HepG2 (cell line): ENCODE measurements at regions not wholly inside any gene's neighbourhood (a gene's known extent, or its start where the extent isn't known, plus 50 kb on each side); places are given as distances from the start of the nearest gene placed in this dataset.
A peak's percentile ranks its signal among the peaks of the same experiment; 100 is the strongest.

Experiments used
- ATAC-seq: fragments of 200-7000 bp; cut with Tn5 transposase; 3 replicates; pipeline ENCODE4 v1.9.1; 2020; ENCODE audit warnings: mild to moderate bottlenecking, moderate library complexity
- BruUV-seq: library from RNA; stranded (reverse); fragments of 400-500 nt; replicated peaks from 2 replicates; lab custom pipeline; 2021; lab: Mats Ljungman, UMichigan
- CTCF ChIA-PET: fragments of 300-600 bp; formaldehyde crosslinking; extraction: SDS; loops from one replicate; lab custom pipeline; 2021; ENCODE audit warnings: low total read pairs, inconsistent platforms, low intra/inter-chr PET ratio; lab: Yijun Ruan, JAX
- POLR2A ChIA-PET: fragments of 350-600 bp; sonication (Branson Sonifier 250); formaldehyde crosslinking; loops from one replicate; lab custom pipeline; 2020; ENCODE audit warnings: antibody characterized with exemption, inconsistent platforms; lab: Yijun Ruan, JAX
- DNase-seq: peaks from one replicate; pipeline ENCODE4 v3.0.0-alpha.2; 2015; ENCODE audit warnings: low spot score
- FAIRE-seq: peaks from 3 replicates; lab custom pipeline; 2011; peaks lifted over from hg19 to GRCh38; lab: Jason Lieb, UNC
- H2AFZ ChIP-seq: one replicate; pipeline ENCODE4 v1.6.1; 2011; ENCODE audit warnings: low read length, inconsistent platforms
- H3K27ac ChIP-seq: fragments of 300-600 bp; 3 replicates; pipeline ENCODE4 v1.8.0; 2011; ENCODE audit warnings: mixed run types, mild to moderate bottlenecking, mixed read lengths, low read length, inconsistent platforms; ENCODE audit not compliant: insufficient read depth; ENCODE audit errors: extremely low read length
- H3K27me3 ChIP-seq, 2 experiments: fragments of 200-600 bp in 1 of 2; 2 replicates in 1 of 2; 3 replicates in 1 of 2; pipeline versions ENCODE4 v1.6.0 to v1.8.0; 2011; ENCODE audit warnings: low read length in 2 of 2, mild to moderate bottlenecking in 2 of 2, moderate library complexity in 2 of 2, inconsistent platforms in 1 of 2; ENCODE audit not compliant: insufficient read depth in 2 of 2, control insufficient read depth in 1 of 2
- H3K36me3 ChIP-seq, 2 experiments: fragments of 200-600 bp in 1 of 2; replicated peaks in 1 of 2; 2 replicates in 1 of 2; 3 replicates in 1 of 2; pipeline versions ENCODE4 v1.5.1 to v1.8.0; 2011; ENCODE audit warnings: low read length in 2 of 2, inconsistent platforms in 1 of 2; ENCODE audit not compliant: insufficient read depth in 2 of 2, control insufficient read depth in 1 of 2
- H3K4me1 ChIP-seq: 2 replicates; pipeline ENCODE4 v1.5.1; 2012; ENCODE audit warnings: low read length, inconsistent platforms; ENCODE audit not compliant: insufficient read depth
- H3K4me2 ChIP-seq: 2 replicates; pipeline ENCODE4 v1.6.0; 2011; ENCODE audit warnings: low read depth, low read length, inconsistent platforms
- H3K4me3 ChIP-seq, 3 experiments: fragments of 200-600 bp in 1 of 3; sonication (generic), shearing (Covaris generic) in 1 of 3; replicated peaks in 1 of 3; 2 replicates each; pipeline ENCODE4 v1.5.1; 2011 to 2016; ENCODE audit warnings: low read length in 3 of 3, inconsistent platforms in 2 of 3, low read depth in 2 of 3, mild to moderate bottlenecking in 2 of 3, control low read depth in 1 of 3, mixed read lengths in 1 of 3; ENCODE audit not compliant: insufficient read depth in 1 of 3
- H3K79me2 ChIP-seq: one replicate; pipeline ENCODE4 v1.6.1; 2011; ENCODE audit warnings: low read length, inconsistent platforms; ENCODE audit not compliant: insufficient read depth
- H3K9ac ChIP-seq: 2 replicates; pipeline ENCODE4 v1.6.0; 2011; ENCODE audit warnings: mild to moderate bottlenecking, low read depth, low read length, inconsistent platforms; ENCODE audit not compliant: insufficient read depth
- H3K9me3 ChIP-seq: 2 replicates; pipeline ENCODE4 v1.5.1; 2012; ENCODE audit warnings: mild to moderate bottlenecking, low read length
- H4K20me1 ChIP-seq: 2 replicates; pipeline ENCODE4 v1.6.0; 2011; ENCODE audit warnings: inconsistent platforms, mild to moderate bottlenecking, low read length, moderate library complexity; ENCODE audit not compliant: insufficient read depth
- CBFB ChIP-seq: sonication (generic); formaldehyde crosslinking; IDR thresholded peaks from 2 replicates; pipeline ENCODE4 v1.4.0; 2020; ENCODE audit warnings: missing genetic modification reagents
- CEBPG ChIP-seq: IDR thresholded peaks from 2 replicates; pipeline ENCODE4 v1.6.1; 2016
- HES4 ChIP-seq: sonication (generic); formaldehyde crosslinking; IDR thresholded peaks from 2 replicates; pipeline ENCODE4 v1.9.0; 2021; ENCODE audit warnings: mild to moderate bottlenecking, missing genetic modification reagents, borderline replicate concordance
- ISL2 ChIP-seq: sonication (generic); formaldehyde crosslinking; IDR thresholded peaks from 2 replicates; pipeline ENCODE4 v1.5.0; 2020; ENCODE audit warnings: missing genetic modification reagents
- NCOR1 ChIP-seq: fragments of 200-600 bp; sonication (generic); IDR thresholded peaks from 2 replicates; pipeline ENCODE4 v1.7.0; 2017; ENCODE audit warnings: antibody characterized with exemption, low read length, borderline replicate concordance
- NFIB ChIP-seq: sonication (generic); formaldehyde crosslinking; IDR thresholded peaks from 2 replicates; pipeline ENCODE4 v1.9.0; 2021; ENCODE audit warnings: missing genetic modification reagents, mild to moderate bottlenecking, borderline replicate concordance
- RFX1 ChIP-seq: fragments of 450-650 bp; IDR thresholded peaks from 2 replicates; pipeline ENCODE4 v1.6.1; 2017
- YEATS2 ChIP-seq: sonication (generic); formaldehyde crosslinking; IDR thresholded peaks from 2 replicates; pipeline ENCODE4 v1.4.0; 2020; ENCODE audit warnings: missing genetic modification reagents, borderline replicate concordance
- ZNF274 ChIP-seq: sonication (generic); formaldehyde crosslinking; IDR thresholded peaks from 2 replicates; pipeline ENCODE4 v1.5.1; 2020; ENCODE audit warnings: mild to moderate bottlenecking, missing genetic modification reagents
- ZNF326 ChIP-seq: sonication (generic); formaldehyde crosslinking; IDR thresholded peaks from 2 replicates; pipeline ENCODE4 v1.4.0; 2020; ENCODE audit warnings: missing genetic modification reagents, borderline replicate concordance
- ZNF556 ChIP-seq: sonication (generic); formaldehyde crosslinking; IDR thresholded peaks from 2 replicates; pipeline ENCODE4 v1.4.0; 2020; ENCODE audit warnings: mild to moderate bottlenecking, missing genetic modification reagents, borderline replicate concordance
- ZSCAN12 ChIP-seq: sonication (generic); formaldehyde crosslinking; IDR thresholded peaks from 2 replicates; pipeline ENCODE4 v1.9.0; 2021; ENCODE audit warnings: mild to moderate bottlenecking, missing genetic modification reagents
- WGBS: methylation state at CpG from one replicate; pipeline ENCODE4 v1.1.6; 2017; ENCODE audit warnings: low lambda C conversion rate; 5-methylcytosine and 5-hydroxymethylcytosine counted together
- in situ Hi-C: cut with HindIII; loops from 2 replicates; pipeline ENCODE4 v1.10.0; 2017; ENCODE audit warnings: low pct_unique_long_range_greater_than_20kb; ENCODE audit not compliant: extremely low pct_ligation_motif_present
- intact Hi-C: fragments of 100-400 bp; cut with micrococcal nuclease; formaldehyde crosslinking; loops from one replicate; pipeline ENCODE4 v1.10.0; 2022; ENCODE audit not compliant: unreplicated experiment
- TF ChIP-seq, protein P1 (sequence below): sonication (generic); formaldehyde crosslinking; conservative IDR thresholded peaks from 2 replicates; pipeline ENCODE4 v1.4.0; 2020; ENCODE audit warnings: missing genetic modification reagents
- TF ChIP-seq, protein P2 (sequence below), 2 experiments: fragments of 450-650 bp in 1 of 2; sonication (generic) in 1 of 2; formaldehyde crosslinking; IDR thresholded peaks; 2 replicates each; pipeline versions ENCODE4 v1.5.0 to v1.8.0; 2020 to 2022; ENCODE audit warnings: mild to moderate bottlenecking in 1 of 2, missing genetic modification reagents in 1 of 2
- TF ChIP-seq, protein P3 (sequence below): sonication (generic); formaldehyde crosslinking; IDR thresholded peaks from 2 replicates; pipeline ENCODE4 v1.5.1; 2020; ENCODE audit warnings: mild to moderate bottlenecking, missing genetic modification reagents, borderline replicate concordance

DNA sequence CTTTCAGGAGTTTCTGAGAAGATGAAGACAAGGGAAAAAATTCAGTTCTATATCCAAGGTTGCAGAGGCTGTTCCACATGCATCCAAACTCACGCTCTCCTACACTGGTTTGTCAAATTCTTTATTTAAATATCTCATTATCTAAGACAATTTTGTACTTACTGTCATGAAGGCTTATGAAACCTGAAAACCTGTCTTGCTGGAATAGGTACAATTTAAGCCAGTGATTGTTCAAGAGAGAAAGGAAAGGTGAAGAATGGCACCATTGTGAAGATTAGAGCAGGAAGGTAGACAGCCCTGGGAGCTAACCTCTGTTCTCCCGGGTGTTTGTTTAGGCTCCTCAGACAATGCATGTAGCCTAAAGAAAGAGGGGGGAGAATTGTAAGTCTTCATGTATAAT, 315.1 kb upstream of the PRKD1 start (continued):
- no peak for TF ChIP-seq ZNF326 (CRISPR knock-in tag)
- TF ChIP-seq, protein P1, sequence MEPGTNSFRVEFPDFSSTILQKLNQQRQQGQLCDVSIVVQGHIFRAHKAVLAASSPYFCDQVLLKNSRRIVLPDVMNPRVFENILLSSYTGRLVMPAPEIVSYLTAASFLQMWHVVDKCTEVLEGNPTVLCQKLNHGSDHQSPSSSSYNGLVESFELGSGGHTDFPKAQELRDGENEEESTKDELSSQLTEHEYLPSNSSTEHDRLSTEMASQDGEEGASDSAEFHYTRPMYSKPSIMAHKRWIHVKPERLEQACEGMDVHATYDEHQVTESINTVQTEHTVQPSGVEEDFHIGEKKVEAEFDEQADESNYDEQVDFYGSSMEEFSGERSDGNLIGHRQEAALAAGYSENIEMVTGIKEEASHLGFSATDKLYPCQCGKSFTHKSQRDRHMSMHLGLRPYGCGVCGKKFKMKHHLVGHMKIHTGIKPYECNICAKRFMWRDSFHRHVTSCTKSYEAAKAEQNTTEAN (CRISPR knock-in tag) = no peak
- TF ChIP-seq NFIB (CRISPR knock-in tag) = no peak
- no peak for TF ChIP-seq ZNF556 (CRISPR knock-in tag)
- TF ChIP-seq CEBPG (CRISPR knock-in tag) = no peak
- TF ChIP-seq ISL2 (CRISPR knock-in tag) = no peak
- TF ChIP-seq, protein P2, sequence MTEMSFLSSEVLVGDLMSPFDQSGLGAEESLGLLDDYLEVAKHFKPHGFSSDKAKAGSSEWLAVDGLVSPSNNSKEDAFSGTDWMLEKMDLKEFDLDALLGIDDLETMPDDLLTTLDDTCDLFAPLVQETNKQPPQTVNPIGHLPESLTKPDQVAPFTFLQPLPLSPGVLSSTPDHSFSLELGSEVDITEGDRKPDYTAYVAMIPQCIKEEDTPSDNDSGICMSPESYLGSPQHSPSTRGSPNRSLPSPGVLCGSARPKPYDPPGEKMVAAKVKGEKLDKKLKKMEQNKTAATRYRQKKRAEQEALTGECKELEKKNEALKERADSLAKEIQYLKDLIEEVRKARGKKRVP (CRISPR knock-in tag; IDR thresholded peaks at IDR 0.05) = no peak
- TF ChIP-seq, all 625 proteins: peak for 0

DNA sequence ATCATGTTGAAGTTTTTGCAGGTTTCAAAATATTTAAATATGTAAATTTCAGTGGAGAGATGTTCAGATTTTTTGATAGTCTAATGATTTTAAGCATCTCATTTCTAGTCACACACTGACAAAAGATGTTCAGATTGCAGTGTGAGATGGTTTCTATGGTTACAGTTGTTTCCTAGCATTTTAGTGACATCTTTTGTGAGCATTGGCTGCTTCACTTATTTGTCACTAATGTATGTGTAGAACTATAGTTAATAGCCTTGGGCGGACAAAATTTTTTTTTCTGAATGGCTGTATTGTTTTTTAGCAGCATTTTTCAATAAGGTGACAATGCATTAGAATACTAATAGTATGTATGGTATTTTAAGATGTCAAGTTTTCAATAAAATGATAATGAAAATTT, 315.6 kb upstream of the PRKD1 start:
- Histone ChIP-seq H3K9me3 (no peaks in the 10 kb centered on the region), H3K4me3 (no peak overlapping the region), H3K27me3 (no peaks in the 10 kb centered on the region), H3K36me3 (no peaks in the 10 kb centered on the region), H3K4me2 (no peak overlapping the region), H3K27ac (no peak overlapping the region), H3K79me2 (no peaks in the 10 kb centered on the region), H3K9ac (no peak overlapping the region), H2AFZ (no peak overlapping the region), H3K4me1 (no peaks in the 10 kb centered on the region), H4K20me1 (no peaks in the 10 kb centered on the region)
- WGBS = 2% methylated on average over 1 of the region's 1 CpG
- TF ChIP-seq YEATS2 (CRISPR knock-in tag) (no peak), NCOR1 (no peak), HES4 (CRISPR knock-in tag) (no peak), RFX1 (peak; percentile 21; the same call in 1 of the 2 replicates), ZNF274 (CRISPR knock-in tag) (no peak), ZSCAN12 (CRISPR knock-in tag) (no peak), CBFB (CRISPR knock-in tag) (no peak)
- TF ChIP-seq, protein P3, sequence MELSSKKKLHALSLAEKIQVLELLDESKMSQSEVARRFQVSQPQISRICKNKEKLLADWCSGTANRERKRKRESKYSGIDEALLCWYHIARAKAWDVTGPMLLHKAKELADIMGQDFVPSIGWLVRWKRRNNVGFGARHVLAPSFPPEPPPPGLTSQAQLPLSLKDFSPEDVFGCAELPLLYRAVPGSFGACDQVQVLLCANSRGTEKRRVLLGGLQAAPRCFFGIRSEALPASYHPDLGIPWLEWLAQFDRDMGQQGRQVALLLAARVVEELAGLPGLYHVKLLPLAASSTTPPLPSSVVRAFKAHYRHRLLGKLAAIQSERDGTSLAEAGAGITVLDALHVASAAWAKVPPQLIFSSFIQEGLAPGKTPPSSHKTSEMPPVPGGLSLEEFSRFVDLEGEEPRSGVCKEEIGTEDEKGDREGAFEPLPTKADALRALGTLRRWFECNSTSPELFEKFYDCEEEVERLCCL (CRISPR knock-in tag) = no peak
- CTCF ChIA-PET = no interaction called here
- intact Hi-C loops (no loop called here), in situ Hi-C loops (no loop called here)
- no TSS peak for BruUV-seq
- no peak for ATAC-seq
- no peak for DNase-seq
- no peak for FAIRE-seq
- POLR2A ChIA-PET = no interaction called here
